HCT116 (cell line): ENCODE measurements at regions not wholly inside any gene's neighbourhood (a gene's known extent, or its start where the extent isn't known, plus 50 kb on each side); places are given as distances from the start of the nearest gene placed in this dataset.

Source experiments
- ATAC-seq: fragments of 200-7000 bp; cut with Tn5 transposase; 2 replicates; pipeline ENCODE4 v1.9.1; 2020; ENCODE audit warnings: mild to moderate bottlenecking, moderate library complexity
- BruUV-seq: library from RNA; stranded (reverse); fragments of 400-500 nt; replicated peaks from 2 replicates; lab custom pipeline; 2021; lab: Mats Ljungman, UMichigan
- CTCF ChIA-PET: fragments of 300-600 bp; sonication (Branson Sonifier 250); formaldehyde crosslinking; loops from one replicate; lab custom pipeline; 2021; ENCODE audit warnings: antibody characterized with exemption; lab: Charles Lee
- POLR2A ChIA-PET: fragments of 300-600, 350-600 bp; sonication (Branson Sonifier 250); formaldehyde crosslinking; loops from one replicate; lab custom pipeline; 2021; ENCODE audit warnings: antibody characterized with exemption; lab: Charles Lee
- RAD21 ChIA-PET, 2 experiments: fragments of 300-600 bp; sonication (Branson Sonifier 250); formaldehyde crosslinking; loops; one replicate each; lab custom pipeline; 2023; ENCODE audit warnings: low total read pairs in 2 of 2; ENCODE audit not compliant: uncharacterized antibody in 2 of 2, unreplicated experiment in 2 of 2, low non-redundant PET in 1 of 2; lab: Charles Lee
- DNase-seq: peaks from one replicate; pipeline ENCODE4 v3.0.0-alpha.2; 2010; ENCODE audit warnings: low read depth, low spot score
- H2AFZ ChIP-seq: fragments of 200-600 bp; shearing (Covaris generic), sonication (generic); 2 replicates; pipeline ENCODE4 v1.6.1; 2017; ENCODE audit warnings: low read depth, mixed run types, mixed read lengths, antibody characterized with exemption, low read length; ENCODE audit not compliant: poor library complexity, severe bottlenecking
- H3K27ac ChIP-seq: 2 replicates; pipeline ENCODE4 v1.5.1; 2012; ENCODE audit warnings: low read depth, low read length
- H3K27me3 ChIP-seq: fragments of 200-600 bp; sonication (generic); 2 replicates; pipeline ENCODE4 v1.6.1; 2016; ENCODE audit warnings: mixed run types, low read length, mixed read lengths; ENCODE audit not compliant: insufficient read depth
- H3K36me3 ChIP-seq, 2 experiments: fragments of 200-500 bp in 1 of 2; fragments of 200-600 bp in 1 of 2; sonication (Bioruptor generic) in 1 of 2; sonication (generic) in 1 of 2; 2 replicates each; pipeline versions ENCODE4 v1.5.1 to v1.6.1; 2014 to 2016; ENCODE audit warnings: low read length in 2 of 2, inconsistent platforms in 1 of 2, mixed read lengths in 1 of 2, mixed run types in 1 of 2; ENCODE audit not compliant: insufficient read depth in 2 of 2, control insufficient read depth in 1 of 2
- H3K4me1 ChIP-seq, 2 experiments: fragments of 200-600 bp in 1 of 2; sonication (generic) in 1 of 2; 2 replicates each; pipeline versions ENCODE4 v1.5.1 to v1.6.1; 2012 to 2017; ENCODE audit warnings: low read length in 2 of 2, inconsistent platforms in 1 of 2, mild to moderate bottlenecking in 1 of 2, mixed read lengths in 1 of 2, mixed run types in 1 of 2, moderate library complexity in 1 of 2; ENCODE audit not compliant: insufficient read depth in 2 of 2, control insufficient read depth in 1 of 2
- H3K4me2 ChIP-seq: fragments of 200-600 bp; sonication (generic); 2 replicates; pipeline ENCODE4 v1.6.1; 2017; ENCODE audit warnings: mixed run types, low read length, mixed read lengths
- H3K4me3 ChIP-seq, 2 experiments: fragments of 200-600 bp in 1 of 2; sonication (generic) in 1 of 2; replicated peaks in 1 of 2; 2 replicates each; pipeline ENCODE4 v1.5.1; 2011 to 2016; ENCODE audit warnings: low read length in 2 of 2, control low read depth in 1 of 2, low read depth in 1 of 2, mild to moderate bottlenecking in 1 of 2, mixed read lengths in 1 of 2, mixed run types in 1 of 2
- H3K79me2 ChIP-seq: fragments of 200-600 bp; sonication (generic); 2 replicates; pipeline ENCODE4 v1.6.1; 2017; ENCODE audit warnings: mild to moderate bottlenecking, mixed run types, low read length, moderate library complexity, mixed read lengths; ENCODE audit not compliant: insufficient read depth
- H3K9ac ChIP-seq: fragments of 200-600 bp; sonication (generic); 2 replicates; pipeline ENCODE4 v1.6.1; 2016; ENCODE audit warnings: low read length, mixed read lengths
- H3K9me2 ChIP-seq: fragments of 200-600 bp; sonication (generic), shearing (Covaris generic); 2 replicates; pipeline ENCODE4 v1.6.1; 2017; ENCODE audit warnings: mixed run types, mild to moderate bottlenecking, moderate library complexity; ENCODE audit not compliant: insufficient read depth
- H3K9me3 ChIP-seq, 2 experiments: fragments of 200-500 bp in 1 of 2; fragments of 200-600 bp in 1 of 2; sonication (Bioruptor generic) in 1 of 2; sonication (generic) in 1 of 2; 2 replicates each; pipeline ENCODE4 v1.6.1; 2014 to 2017; ENCODE audit warnings: low read length in 2 of 2, mixed read lengths in 2 of 2, inconsistent platforms in 1 of 2, low read depth in 1 of 2, mild to moderate bottlenecking in 1 of 2, mixed run types in 1 of 2, moderate library complexity in 1 of 2; ENCODE audit not compliant: control insufficient read depth in 1 of 2, insufficient read depth in 1 of 2
- H4K20me1 ChIP-seq: fragments of 200-600 bp; sonication (generic), shearing (Covaris generic); 2 replicates; pipeline ENCODE4 v1.6.1; 2017; ENCODE audit warnings: mixed run types, mild to moderate bottlenecking, moderate library complexity; ENCODE audit not compliant: insufficient read depth
- CBX3 ChIP-seq: IDR thresholded peaks from 2 replicates; pipeline ENCODE4 v1.6.1; 2012; ENCODE audit warnings: low read depth
- CEBPB ChIP-seq: IDR thresholded peaks from 2 replicates; pipeline ENCODE4 v1.6.1; 2012; ENCODE audit warnings: low read depth
- EGR1 ChIP-seq: IDR thresholded peaks from 2 replicates; pipeline ENCODE4 v1.6.1; 2012; ENCODE audit warnings: low read depth
- EZH2 ChIP-seq: fragments of 200-600 bp; sonication (generic); IDR thresholded peaks from 2 replicates; pipeline ENCODE4 v1.6.1; 2017; ENCODE audit warnings: antibody characterized with exemption, mixed run types
- EZH2phosphoT487 ChIP-seq: fragments of 200-600 bp; IDR thresholded peaks from 2 replicates; pipeline ENCODE4 v1.6.1; 2018; ENCODE audit warnings: antibody characterized with exemption, borderline replicate concordance
- FOSL1 ChIP-seq: IDR thresholded peaks from 2 replicates; pipeline ENCODE4 v1.6.1; 2012; ENCODE audit warnings: low read depth
- JUND ChIP-seq: IDR thresholded peaks from 2 replicates; pipeline ENCODE4 v1.6.1; 2012
- POLR2A ChIP-seq: IDR thresholded peaks from 2 replicates; pipeline ENCODE4 v1.7.0; 2011; ENCODE audit warnings: borderline replicate concordance; ENCODE audit not compliant: insufficient read depth, insufficient read length; ENCODE audit errors: extremely low read depth
- RAD21 ChIP-seq: IDR thresholded peaks from 2 replicates; pipeline ENCODE4 v1.6.1; 2012; ENCODE audit warnings: low read depth, mild to moderate bottlenecking
- SP1 ChIP-seq: IDR thresholded peaks from 2 replicates; pipeline ENCODE4 v1.6.1; 2012; ENCODE audit warnings: low read depth
- SRF ChIP-seq: IDR thresholded peaks from 2 replicates; pipeline ENCODE4 v1.6.1; 2012; ENCODE audit warnings: low read depth
- TCF7L2 ChIP-seq: IDR thresholded peaks from 2 replicates; pipeline ENCODE4 v1.7.0; 2011; ENCODE audit warnings: borderline replicate concordance, inconsistent platforms; ENCODE audit not compliant: insufficient read depth, insufficient read length; ENCODE audit errors: extremely low read depth
- YY1 ChIP-seq: IDR thresholded peaks from 2 replicates; pipeline ENCODE4 v1.6.1; 2011; ENCODE audit warnings: low read length, low read depth, moderate library complexity, mild to moderate bottlenecking; ENCODE audit not compliant: insufficient replicate concordance; ENCODE audit errors: extremely low read depth
- ZBTB33 ChIP-seq: IDR thresholded peaks from 2 replicates; pipeline ENCODE4 v1.6.1; 2011; ENCODE audit warnings: mild to moderate bottlenecking, low read length, moderate library complexity; ENCODE audit not compliant: insufficient replicate concordance; ENCODE audit errors: extremely low read depth
- ZFX ChIP-seq: fragments of 450-650 bp; IDR thresholded peaks from 2 replicates; pipeline ENCODE4 v1.6.1; 2017
- ZNF274 ChIP-seq: fragments of 200-500 bp; sonication (Bioruptor generic); IDR thresholded peaks from 2 replicates; pipeline ENCODE4 v1.6.1; 2014; ENCODE audit warnings: mild to moderate bottlenecking, low read depth, low read length, inconsistent platforms
- intact Hi-C: fragments of 100-400 bp; cut with micrococcal nuclease; formaldehyde crosslinking; loops from 2 replicates; pipeline ENCODE4 v1.10.0; 2022
- TF ChIP-seq, protein P1 (sequence below): IDR thresholded peaks from 2 replicates; pipeline ENCODE4 v1.6.1; 2012
- TF ChIP-seq, protein P2 (sequence below): IDR thresholded peaks from 2 replicates; pipeline ENCODE4 v1.6.1; 2012

DNA sequence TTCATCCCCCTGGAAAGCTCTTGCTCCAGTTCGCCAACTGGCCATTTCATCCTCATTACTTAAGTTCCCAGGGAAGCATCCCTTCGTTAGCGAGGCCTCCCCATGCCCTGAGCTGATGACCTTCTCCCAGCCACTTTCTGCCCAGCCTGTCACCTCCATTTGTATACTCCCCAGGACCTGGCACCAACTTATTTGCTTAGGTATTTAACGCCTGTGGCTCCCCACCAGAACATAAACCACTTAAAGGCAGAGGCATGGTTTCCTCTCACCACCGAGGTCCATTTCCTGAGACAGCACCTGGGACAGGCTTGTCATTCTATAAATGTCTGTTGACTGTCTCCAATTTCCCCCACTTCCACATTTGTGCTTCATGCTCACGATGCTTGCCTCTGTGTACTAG, 189.0 kb downstream of the ZNF621 start:
- ChIA-PET POLR2A (no interaction called here), RAD21 (no interaction called here), CTCF (no interaction called here)
- H3K9ac ChIP-seq, result no peak overlapping the region
- TF ChIP-seq ZBTB33, result no peak
- TF ChIP-seq, protein P1, sequence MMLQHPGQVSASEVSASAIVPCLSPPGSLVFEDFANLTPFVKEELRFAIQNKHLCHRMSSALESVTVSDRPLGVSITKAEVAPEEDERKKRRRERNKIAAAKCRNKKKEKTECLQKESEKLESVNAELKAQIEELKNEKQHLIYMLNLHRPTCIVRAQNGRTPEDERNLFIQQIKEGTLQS, result no peak
- no peak for TF ChIP-seq CBX3
- no peak for TF ChIP-seq TCF7L2
- TF ChIP-seq EZH2phosphoT487, result no peak
- TF ChIP-seq POLR2A, result no peak
- no peak for TF ChIP-seq FOSL1
- no peak overlapping the region for H3K27ac ChIP-seq
- H2AFZ ChIP-seq, result no peak overlapping the region
- peaks cover 26% of the 10 kb centered on the region for H3K27me3 ChIP-seq
- H4K20me1 ChIP-seq, result no peaks in the 10 kb centered on the region
- no peak for DNase-seq
- no TSS peak for BruUV-seq
- ATAC-seq, result no peak
- intact Hi-C loops, result no loop called here
- no peaks in the 10 kb centered on the region for H3K36me3 ChIP-seq
- no peaks in the 10 kb centered on the region for H3K79me2 ChIP-seq
- no peak overlapping the region for H3K4me3 ChIP-seq
- no peaks in the 10 kb centered on the region for H3K9me3 ChIP-seq
- H3K4me1 ChIP-seq, result no peaks in the 10 kb centered on the region
- H3K4me2 ChIP-seq, result no peak overlapping the region
- no peaks in the 10 kb centered on the region for H3K9me2 ChIP-seq

DNA sequence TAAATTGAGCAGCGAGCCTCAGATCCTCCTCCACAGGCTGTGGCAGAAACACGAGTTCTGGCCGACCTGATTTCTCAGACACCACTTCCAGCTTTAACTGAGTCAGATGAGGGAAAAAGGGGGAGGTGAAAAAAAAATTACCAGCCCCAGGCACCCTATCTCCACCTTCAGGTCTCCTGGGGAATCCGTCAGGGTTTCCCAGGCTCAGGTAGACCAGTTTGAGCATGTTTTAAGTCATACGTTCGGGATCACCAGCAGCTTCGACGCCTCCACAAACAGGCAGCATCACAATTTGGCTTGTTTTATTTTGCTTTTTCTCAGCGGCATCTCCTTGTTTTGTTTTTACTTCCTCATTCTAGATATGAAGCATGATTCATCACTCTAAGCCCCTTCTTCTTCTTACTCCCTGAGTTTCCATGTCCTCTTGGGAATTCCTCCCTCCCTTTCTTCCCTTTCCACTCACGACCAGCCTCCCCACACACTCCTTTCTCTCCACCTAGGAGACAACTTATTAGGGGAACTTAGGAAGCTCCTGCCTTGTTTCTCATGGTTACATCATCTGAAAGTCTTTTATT, 190.1 kb downstream of the ZNF621 start:
- POLR2A ChIA-PET, result no interaction called here
- intact Hi-C loops, result no loop called here
- ATAC-seq (no peak), DNase-seq (no peak)
- Histone ChIP-seq H3K4me3 (no peak overlapping the region), H3K9me2 (no peaks in the 10 kb centered on the region), H2AFZ (no peak overlapping the region), H3K9ac (no peak overlapping the region), H3K27ac (no peak overlapping the region), H3K4me1 (no peaks in the 10 kb centered on the region), H3K27me3 (peaks cover 18% of the 10 kb centered on the region), H3K36me3 (no peaks in the 10 kb centered on the region), H4K20me1 (no peaks in the 10 kb centered on the region), H3K9me3 (no peaks in the 10 kb centered on the region), H3K4me2 (no peak overlapping the region), H3K79me2 (no peaks in the 10 kb centered on the region)
- BruUV-seq, result no TSS peak
- CTCF ChIA-PET, result no interaction called here
- RAD21 ChIA-PET, result no interaction called here
- TF ChIP-seq SP1 (no peak), ZNF274 (no peak), EZH2phosphoT487 (no peak), EGR1 (no peak), SRF (no peak), RAD21 (no peak), CEBPB (no peak), CBX3 (no peak), JUND (no peak), YY1 (no peak), ZFX (no peak), EZH2 (no peak)
- TF ChIP-seq, protein P2, sequence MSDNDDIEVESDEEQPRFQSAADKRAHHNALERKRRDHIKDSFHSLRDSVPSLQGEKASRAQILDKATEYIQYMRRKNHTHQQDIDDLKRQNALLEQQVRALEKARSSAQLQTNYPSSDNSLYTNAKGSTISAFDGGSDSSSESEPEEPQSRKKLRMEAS, result no peak
- TF ChIP-seq, protein P1, result no peak
